ENCODE measurements at regions not wholly inside any gene's neighbourhood (a gene's known extent, or its start where the extent isn't known, plus 50 kb on each side); places are given as distances from the start of the nearest gene placed in this dataset.

GRCh38 chr11:11135820-11136476 is 217.1 kb downstream of the CSNK2A3 start:
- DNase-seq: no peak

- DNase-seq: no peak
These were observed 223.9 kb downstream of the CSNK2A3 start for GRCh38 chr11:11129118-11129517.

GRCh38 chr11:11125618-11126017 is 227.4 kb downstream of the CSNK2A3 start:
- DNase-seq: no peak

GRCh38 chr11:11122749-11123148 is 230.3 kb downstream of the CSNK2A3 start:
- no peak for DNase-seq

DNA sequence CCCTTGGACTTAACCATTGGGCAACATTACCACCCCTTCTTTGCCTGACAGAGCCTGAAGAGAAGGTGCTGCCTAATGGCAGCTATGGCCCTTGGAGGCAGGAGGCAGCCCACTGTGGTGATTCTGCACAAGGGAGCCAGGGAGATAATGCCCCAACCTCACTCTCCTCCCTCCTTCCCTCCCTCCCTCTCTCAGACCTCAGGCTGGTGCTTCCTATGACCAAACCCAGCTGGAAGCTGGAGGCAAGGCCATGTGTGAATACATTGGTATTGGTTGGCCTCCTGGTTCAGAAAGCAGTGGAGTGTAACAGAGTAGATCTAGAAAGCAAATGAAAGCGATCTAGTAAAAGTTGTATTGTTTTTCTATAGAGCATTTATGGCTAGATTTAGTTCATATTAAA is 233.1 kb downstream of the CSNK2A3 start:
- peak in 1 of 3 experiments; percentile 51 for DNase-seq

GRCh38 chr11:11117730-11118129 is 235.3 kb downstream of the CSNK2A3 start:
- DNase-seq: peak in 1 of 3 experiments; percentile 50

GRCh38 chr11:11115475-11115874 is 237.6 kb downstream of the CSNK2A3 start:
- no peak for DNase-seq

DNA sequence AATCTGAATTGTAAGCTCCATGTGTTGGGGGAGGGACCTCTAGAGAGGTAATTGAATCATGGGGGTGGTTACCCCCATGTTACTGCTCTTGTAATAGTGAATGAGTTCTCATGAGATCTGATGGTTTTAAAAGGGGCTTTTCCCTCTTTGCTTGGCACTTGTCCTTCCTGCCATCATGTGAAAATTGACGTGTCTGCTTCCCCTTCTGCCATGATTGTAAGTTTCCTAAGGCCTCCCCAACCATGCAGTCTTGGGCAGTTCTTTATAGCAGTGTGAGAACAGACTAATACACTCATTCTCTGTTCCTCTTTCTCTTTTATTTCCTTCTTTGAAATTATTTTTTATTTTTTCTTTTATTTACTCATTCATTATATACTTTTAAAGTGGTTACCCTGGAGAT is 239.4 kb downstream of the CSNK2A3 start:
- DNase-seq: no peak

DNA sequence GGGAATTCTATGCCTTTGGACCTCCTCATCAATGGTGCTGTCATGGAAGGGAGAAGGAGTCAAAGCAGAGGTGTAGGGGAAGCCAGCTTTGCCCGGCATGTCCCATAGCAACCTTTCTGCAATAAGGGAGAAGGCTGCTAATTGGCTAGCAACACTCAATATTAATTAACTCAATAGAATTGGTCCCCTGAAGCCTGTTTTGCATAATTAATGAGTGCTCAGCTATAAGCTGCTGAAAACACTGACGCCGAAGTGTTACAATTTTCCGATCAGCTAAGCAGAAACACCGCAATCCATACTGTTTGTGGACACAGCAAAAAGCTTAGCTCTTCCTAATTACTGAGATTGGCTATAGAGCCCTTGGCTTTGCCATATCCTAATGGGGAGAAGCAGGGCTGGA is 245.0 kb downstream of the CSNK2A3 start:
- no peak for DNase-seq

DNA sequence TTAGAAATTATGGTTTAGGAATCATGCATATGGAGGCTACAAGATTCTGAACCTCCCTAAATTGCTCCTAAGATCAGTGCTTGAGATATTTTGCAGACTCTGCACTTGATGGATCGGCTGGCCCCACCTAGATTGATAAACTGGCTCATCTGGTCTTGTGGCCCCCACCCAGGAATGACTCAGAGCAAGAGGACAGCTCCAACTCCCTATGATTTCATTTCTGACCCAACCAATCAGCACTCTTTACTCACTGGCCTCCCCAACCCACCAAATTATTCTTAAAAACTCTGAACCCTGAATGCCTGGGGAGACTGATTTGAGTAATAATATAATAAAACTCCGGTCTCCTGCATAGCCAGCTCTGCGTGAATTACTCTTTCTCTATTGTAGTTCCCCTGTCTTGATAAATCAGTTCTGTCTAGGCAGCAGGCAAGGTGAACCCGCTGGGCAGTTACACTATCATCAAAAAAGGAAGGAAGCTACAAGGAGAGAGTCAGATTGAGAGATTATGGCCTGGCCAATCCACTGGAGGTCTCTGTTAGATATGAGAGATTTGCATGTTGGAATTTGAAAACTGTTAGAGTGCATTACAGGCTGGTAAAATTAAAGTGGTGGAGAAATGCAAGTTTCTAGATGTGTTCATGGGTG is 245.8 kb downstream of the CSNK2A3 start:
- no peak for DNase-seq

- DNase-seq: peak in 1 of 3 experiments; percentile 2
These were observed 247.5 kb upstream of the ZBED5 start for GRCh38 chr11:11105361-11105760.

- DNase-seq: no peak
These were observed 238.2 kb upstream of the ZBED5 start for GRCh38 chr11:11095831-11096723.

DNA sequence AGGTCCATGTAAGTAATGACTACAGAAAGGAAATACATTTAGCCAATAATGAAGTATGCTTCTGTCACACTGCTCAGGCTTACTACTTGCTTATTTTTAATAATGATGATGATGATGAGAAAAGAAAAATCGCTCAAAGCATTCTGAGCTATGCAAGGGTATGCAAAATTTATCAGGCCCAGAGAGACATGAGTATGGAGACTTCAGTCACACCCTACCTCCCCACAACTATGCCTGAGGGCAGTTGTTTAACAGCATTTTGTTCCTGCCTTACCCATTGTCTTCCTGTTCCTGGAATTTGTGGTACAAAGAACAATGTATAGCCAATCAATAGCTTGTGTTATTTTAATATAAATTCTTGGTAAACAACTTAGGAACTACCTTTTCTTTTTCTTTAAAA is 232.6 kb upstream of the ZBED5 start:
- no peak for DNase-seq

- no peak for DNase-seq
These were observed 232.0 kb upstream of the ZBED5 start for GRCh38 chr11:11089805-11090204.

DNA sequence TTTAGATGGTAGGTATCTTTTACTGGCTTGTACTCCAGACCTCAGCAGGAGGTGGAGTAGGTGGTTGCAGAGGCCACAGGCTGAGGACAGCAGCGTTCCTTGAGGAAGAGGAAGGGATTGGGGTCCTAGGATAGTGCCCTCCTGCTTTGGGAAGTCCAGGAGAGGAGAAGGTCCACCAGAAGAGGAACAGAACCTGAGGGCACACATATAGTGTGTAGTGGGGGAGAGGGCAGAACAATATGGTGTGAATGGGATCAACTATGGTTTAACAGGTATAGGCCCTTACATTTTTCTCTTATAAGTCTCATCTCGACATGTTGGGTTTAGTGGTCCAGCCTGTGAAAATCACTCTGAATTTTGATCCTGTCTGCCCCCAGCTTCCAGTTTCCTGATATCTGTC is 229.1 kb upstream of the ZBED5 start:
- DNase-seq: no peak

DNA sequence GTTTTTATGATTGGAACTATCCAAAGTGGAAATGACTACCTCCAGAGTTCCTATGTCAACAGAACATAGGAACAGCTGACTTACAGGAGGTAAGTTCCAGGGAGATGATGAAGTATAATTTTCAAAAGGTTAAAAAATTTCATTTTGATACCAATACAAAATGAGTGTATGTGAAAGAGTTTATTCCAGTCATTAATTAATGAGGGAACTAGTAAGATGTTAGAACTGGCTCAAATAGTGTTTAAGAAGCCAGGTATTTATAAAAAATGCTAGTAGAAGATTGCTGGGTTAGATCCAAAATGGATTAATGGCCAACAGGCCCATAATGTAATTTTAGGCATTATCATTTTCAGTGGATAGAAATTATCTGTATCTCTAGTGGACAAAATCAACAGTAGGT is 227.7 kb upstream of the ZBED5 start:
- no peak for DNase-seq

GRCh38 chr11:11084337-11084736 is 226.5 kb upstream of the ZBED5 start:
- no peak for DNase-seq

DNA sequence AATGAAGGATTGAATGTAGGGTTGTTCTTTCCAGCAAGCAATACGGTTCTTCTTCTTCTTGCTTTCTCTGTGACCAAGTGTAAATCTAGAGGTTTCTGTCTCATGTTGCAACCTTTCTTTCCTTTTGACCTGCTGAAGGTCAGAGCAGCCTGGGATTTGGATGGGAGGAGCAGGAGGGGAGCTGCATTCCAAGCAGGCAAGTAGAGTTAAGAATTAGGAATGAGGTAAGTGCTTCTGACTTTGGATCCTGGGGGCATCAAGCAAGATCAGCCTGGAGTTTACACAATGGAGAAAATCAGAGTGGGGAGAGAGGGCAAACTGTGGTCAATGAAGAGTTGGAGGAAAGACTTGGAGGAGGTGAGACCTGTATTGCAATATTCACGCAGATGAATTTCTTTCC is 225.6 kb upstream of the ZBED5 start:
- DNase-seq: no peak

- DNase-seq: no peak
These were observed 224.8 kb upstream of the ZBED5 start for GRCh38 chr11:11082646-11083045.

DNA sequence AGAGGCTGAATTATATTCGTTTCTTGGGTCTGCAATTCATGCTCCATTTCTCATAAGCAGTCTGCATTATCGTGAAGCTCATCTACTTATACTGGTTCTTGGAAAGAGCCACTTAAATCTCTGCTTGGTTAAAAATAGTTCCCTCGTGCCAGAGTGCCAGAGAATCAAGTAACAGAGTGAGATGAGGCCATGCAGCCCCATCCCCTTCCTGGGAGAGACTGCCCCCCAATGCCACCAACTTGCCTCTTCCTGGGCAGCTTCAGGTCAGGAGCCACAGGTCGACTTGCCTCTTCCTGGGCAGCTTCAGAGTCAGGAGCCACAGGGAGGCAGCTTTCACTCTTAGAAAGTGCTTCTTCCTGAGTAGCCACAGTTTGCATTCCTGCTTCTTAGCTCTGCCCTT is 223.9 kb upstream of the ZBED5 start:
- DNase-seq: peak in 1 of 3 experiments; percentile 66

GRCh38 chr11:11081288-11081687 is 223.4 kb upstream of the ZBED5 start:
- peak in 1 of 3 experiments; percentile 66 for DNase-seq

DNA sequence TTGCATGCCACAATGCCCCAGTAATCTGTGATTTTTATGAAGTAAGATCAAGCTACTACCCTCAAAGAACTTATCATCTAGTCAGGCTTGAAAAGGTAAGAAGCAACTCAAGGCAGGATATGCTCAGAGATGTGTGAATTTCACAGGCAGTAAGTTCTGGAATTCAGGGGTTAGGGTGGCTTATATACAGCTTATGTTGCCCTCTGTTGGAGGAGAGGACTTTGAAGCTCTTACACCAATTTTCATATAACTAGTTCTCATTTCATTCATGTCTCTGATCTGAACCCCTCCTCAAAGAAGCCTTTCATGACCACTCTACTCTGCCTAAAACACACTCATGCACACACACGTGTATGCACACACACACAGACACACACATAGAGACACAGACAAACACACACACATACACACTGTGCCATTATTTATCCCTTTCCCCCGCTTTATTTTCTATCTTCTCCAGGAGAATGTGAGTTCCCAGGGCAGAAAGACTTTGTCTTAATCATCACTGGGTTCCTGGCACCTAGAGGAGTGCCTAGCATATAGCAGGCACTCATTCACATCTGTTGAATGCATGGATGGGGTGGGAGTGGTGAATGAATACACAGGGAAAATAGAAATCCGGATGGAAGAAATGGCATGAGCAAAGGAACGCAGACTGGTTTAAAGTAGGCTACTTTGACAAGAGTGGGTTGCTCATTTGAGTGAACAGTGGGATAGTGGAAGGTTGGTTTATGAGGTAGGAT is 220.7 kb upstream of the ZBED5 start:
- DNase-seq: no peak

DNA sequence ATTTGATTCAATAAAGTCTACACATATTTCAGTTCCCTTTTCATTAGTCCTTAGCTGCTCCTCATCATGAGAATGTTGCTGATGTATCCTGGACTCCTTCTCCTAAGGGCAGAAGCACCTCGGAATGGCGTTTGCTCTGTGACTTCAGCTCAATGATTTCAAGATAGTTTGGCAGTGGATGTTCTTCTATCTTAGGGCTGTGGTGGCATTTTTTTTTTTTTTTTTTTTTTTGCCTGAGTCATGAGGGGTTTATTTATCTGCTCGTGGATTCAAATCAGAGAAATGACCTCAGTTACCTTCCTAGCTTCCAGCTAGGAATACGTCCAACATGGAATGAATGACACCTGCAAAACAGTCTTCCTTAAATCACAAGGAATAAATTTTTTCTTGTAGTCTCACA is 220.0 kb upstream of the ZBED5 start:
- DNase-seq: no peak

All from NCI-H1417 (cell line).